Endothelial cell of umbilical vein (primary cell): ENCODE measurements at regions not wholly inside any gene's neighbourhood (a gene's known extent, or its start where the extent isn't known, plus 50 kb on each side); places are given as distances from the start of the nearest gene placed in this dataset.

Experiments
- BruUV-seq: library from RNA; stranded (reverse); fragments of 400-500 nt; replicated peaks from 2 replicates; lab custom pipeline; 2021; lab: Mats Ljungman, UMichigan
- CTCF ChIA-PET: fragments of 300-600, 350-600 bp; sonication (Branson Sonifier 250); formaldehyde crosslinking; loops from one replicate; lab custom pipeline; 2021; ENCODE audit warnings: antibody characterized with exemption, inconsistent platforms; lab: Charles Lee
- POLR2A ChIA-PET: fragments of 300-600, 350-600 bp; sonication (Branson Sonifier 250); formaldehyde crosslinking; loops from one replicate; lab custom pipeline; 2021; ENCODE audit warnings: antibody characterized with exemption, inconsistent platforms; lab: Charles Lee
- DNase-seq: peaks from one replicate; pipeline ENCODE4 v3.0.0-alpha.2; 2011; ENCODE audit warnings: low read depth, low spot score
- FAIRE-seq: peaks from 2 replicates; lab custom pipeline; 2011; peaks lifted over from hg19 to GRCh38; lab: Jason Lieb, UNC
- H2AFZ ChIP-seq: 2 replicates; pipeline ENCODE4 v1.6.0; 2012; ENCODE audit warnings: low read depth, low read length, control low read depth, inconsistent platforms
- H3K27ac ChIP-seq: 2 replicates; pipeline ENCODE4 v1.5.1; 2011; ENCODE audit warnings: low read depth, mild to moderate bottlenecking, control low read depth, low read length, moderate library complexity; ENCODE audit not compliant: insufficient read depth
- H3K27me3 ChIP-seq, 2 experiments: 2 replicates each; pipeline versions ENCODE4 v1.6.0 to v1.6.1; 2011; ENCODE audit warnings: low read length in 2 of 2, mixed read lengths in 1 of 2; ENCODE audit not compliant: control insufficient read depth in 2 of 2, insufficient read depth in 2 of 2
- H3K36me3 ChIP-seq, 2 experiments: 2 replicates in 1 of 2; 3 replicates in 1 of 2; pipeline ENCODE4 v1.5.1; 2011; ENCODE audit warnings: low read length in 2 of 2, mild to moderate bottlenecking in 1 of 2, moderate library complexity in 1 of 2; ENCODE audit not compliant: control insufficient read depth in 2 of 2, insufficient read depth in 2 of 2; ENCODE audit errors: extremely low read depth in 1 of 2
- H3K4me1 ChIP-seq: 3 replicates; pipeline ENCODE4 v1.5.1; 2011; ENCODE audit warnings: mild to moderate bottlenecking, low read length; ENCODE audit not compliant: control insufficient read depth, insufficient read depth; ENCODE audit errors: extremely low read depth
- H3K4me2 ChIP-seq: 2 replicates; pipeline ENCODE4 v1.6.1; 2011; ENCODE audit warnings: low read length, control low read depth, mixed read lengths; ENCODE audit not compliant: insufficient read depth
- H3K4me3 ChIP-seq, 3 experiments: fragments of 200-600 bp in 1 of 3; sonication (generic), shearing (Covaris generic) in 1 of 3; replicated peaks in 1 of 3; 2 replicates each; pipeline ENCODE4 v1.5.1; 2011 to 2016; ENCODE audit warnings: control low read depth in 3 of 3, low read length in 3 of 3, mild to moderate bottlenecking in 2 of 3, inconsistent platforms in 1 of 3, low read depth in 1 of 3, moderate library complexity in 1 of 3; ENCODE audit not compliant: insufficient read depth in 1 of 3
- H3K79me2 ChIP-seq: 2 replicates; pipeline ENCODE4 v1.6.0; 2012; ENCODE audit warnings: low read length, inconsistent platforms; ENCODE audit not compliant: control insufficient read depth, insufficient read depth
- H3K9ac ChIP-seq: replicated peaks from 2 replicates; pipeline ENCODE3; 2011; ENCODE audit warnings: low read length, control low read depth; ENCODE audit not compliant: insufficient read depth; ENCODE audit errors: extremely low read depth
- H3K9me1 ChIP-seq: replicated peaks from 3 replicates; pipeline ENCODE4 v1.6.0; 2011; ENCODE audit warnings: mild to moderate bottlenecking, low read length; ENCODE audit not compliant: control insufficient read depth, insufficient read depth; ENCODE audit errors: extremely low read depth
- H3K9me3 ChIP-seq: replicated peaks from 2 replicates; pipeline ENCODE4 v1.5.1; 2012; ENCODE audit warnings: low read length, inconsistent platforms; ENCODE audit not compliant: control insufficient read depth, insufficient read depth
- H4K20me1 ChIP-seq: replicated peaks from 2 replicates; pipeline ENCODE3; 2011; ENCODE audit warnings: mild to moderate bottlenecking, low read length; ENCODE audit not compliant: control insufficient read depth, insufficient read depth; ENCODE audit errors: extremely low read depth
- EZH2 ChIP-seq: IDR thresholded peaks from 2 replicates; pipeline ENCODE4 v1.6.1; 2012; ENCODE audit warnings: borderline replicate concordance, low read depth, mild to moderate bottlenecking, moderate library complexity, low read length, inconsistent platforms; ENCODE audit not compliant: severe bottlenecking
- FOS ChIP-seq: IDR thresholded peaks from 2 replicates; pipeline ENCODE4 v1.6.1; 2011; ENCODE audit warnings: mild to moderate bottlenecking, low read length, moderate library complexity, borderline replicate concordance; ENCODE audit not compliant: insufficient read depth
- GATA2 ChIP-seq: IDR thresholded peaks from 2 replicates; pipeline ENCODE4 v1.7.0; 2011; ENCODE audit warnings: low read depth, mild to moderate bottlenecking, moderate library complexity, mixed read lengths, low read length; ENCODE audit not compliant: insufficient read length, insufficient read depth
- JUN ChIP-seq: IDR thresholded peaks from 2 replicates; pipeline ENCODE4 v1.6.1; 2011; ENCODE audit warnings: borderline replicate concordance, low read depth; ENCODE audit not compliant: insufficient read length, insufficient read depth
- MYC ChIP-seq: IDR thresholded peaks from one replicate; pipeline ENCODE4 v1.6.1; 2011; ENCODE audit warnings: mild to moderate bottlenecking, low read depth, low read length
- POLR2A ChIP-seq: IDR thresholded peaks from 2 replicates; pipeline ENCODE4 v1.6.1; 2012; ENCODE audit warnings: low read depth, mild to moderate bottlenecking, control low read depth, low read length
- POLR2AphosphoS5 ChIP-seq: IDR thresholded peaks from 2 replicates; pipeline ENCODE4 v1.6.1; 2012; ENCODE audit warnings: low read depth, mild to moderate bottlenecking, control low read depth, low read length, moderate library complexity; ENCODE audit not compliant: insufficient read depth
- dilution Hi-C: fragments of 300-500 bp; cut with MboI; formaldehyde crosslinking; loops from one replicate; pipeline ENCODE4 v1.15.0; 2019; ENCODE audit warnings: low sequenced_read_pairs; ENCODE audit not compliant: extremely low pct_ligation_motif_present
- intact Hi-C: fragments of 100-400 bp; cut with micrococcal nuclease; formaldehyde crosslinking; loops from one replicate; pipeline ENCODE4 v1.10.0; 2022
- TF ChIP-seq, protein P1 (sequence below), 2 donors: IDR thresholded peaks; 1 replicate in 1 of 2; 2 replicates in 1 of 2; pipeline ENCODE4 v1.5.1; 2011; ENCODE audit warnings: low read length in 2 of 2, mild to moderate bottlenecking in 2 of 2, moderate library complexity in 2 of 2, control low read depth in 1 of 2, inconsistent platforms in 1 of 2, low read depth in 1 of 2; ENCODE audit not compliant: insufficient read depth in 1 of 2; ENCODE audit errors: extremely low read depth in 1 of 2
- TF ChIP-seq, protein P2 (sequence below): IDR thresholded peaks from 2 replicates; pipeline ENCODE4 v1.6.1; 2011; ENCODE audit not compliant: insufficient read depth, insufficient read length

DNA sequence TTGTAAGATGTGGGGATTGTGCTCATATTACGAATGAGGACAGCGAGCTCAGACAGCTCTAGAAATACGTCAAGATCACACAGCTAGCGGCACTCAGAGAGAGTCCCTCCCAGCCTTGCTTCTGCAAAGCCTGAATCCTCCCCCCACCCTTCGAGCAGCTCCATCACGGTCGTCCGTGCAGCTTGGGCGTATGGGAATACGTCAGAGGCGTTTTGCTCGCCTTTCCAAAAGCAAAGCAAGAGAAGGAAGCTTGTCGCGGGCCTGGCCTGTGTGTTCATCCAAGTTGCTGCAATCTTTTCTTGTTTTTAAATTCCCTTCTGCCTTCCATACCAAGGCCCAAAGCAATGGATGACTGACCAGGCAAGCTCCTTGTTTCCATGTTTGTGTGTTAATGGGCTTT lies 125.5 kb upstream of the IRF2BP2 start:
- dilution Hi-C loops: loop anchor here (25.0 kb wide), 1 partner anchor 102 kb away; no protein-coding TSS in a partner anchor
- no peak overlapping the region for H3K4me2 ChIP-seq
- H3K36me3 ChIP-seq: no peaks in the 10 kb centered on the region
- ChIA-PET POLR2A (no interaction called here), CTCF (interaction anchor here (0.8 kb wide), 1 partner anchor 349 kb away, joined by 3 read pairs; no protein-coding TSS in a partner anchor)
- H3K9me1 ChIP-seq: no peaks in the 10 kb centered on the region
- H3K9me3 ChIP-seq: no peaks in the 10 kb centered on the region
- FAIRE-seq: no peak
- no peak overlapping the region for H3K4me3 ChIP-seq
- no peak for TF ChIP-seq EZH2
- TF ChIP-seq POLR2AphosphoS5: no peak
- TF ChIP-seq, protein P1, sequence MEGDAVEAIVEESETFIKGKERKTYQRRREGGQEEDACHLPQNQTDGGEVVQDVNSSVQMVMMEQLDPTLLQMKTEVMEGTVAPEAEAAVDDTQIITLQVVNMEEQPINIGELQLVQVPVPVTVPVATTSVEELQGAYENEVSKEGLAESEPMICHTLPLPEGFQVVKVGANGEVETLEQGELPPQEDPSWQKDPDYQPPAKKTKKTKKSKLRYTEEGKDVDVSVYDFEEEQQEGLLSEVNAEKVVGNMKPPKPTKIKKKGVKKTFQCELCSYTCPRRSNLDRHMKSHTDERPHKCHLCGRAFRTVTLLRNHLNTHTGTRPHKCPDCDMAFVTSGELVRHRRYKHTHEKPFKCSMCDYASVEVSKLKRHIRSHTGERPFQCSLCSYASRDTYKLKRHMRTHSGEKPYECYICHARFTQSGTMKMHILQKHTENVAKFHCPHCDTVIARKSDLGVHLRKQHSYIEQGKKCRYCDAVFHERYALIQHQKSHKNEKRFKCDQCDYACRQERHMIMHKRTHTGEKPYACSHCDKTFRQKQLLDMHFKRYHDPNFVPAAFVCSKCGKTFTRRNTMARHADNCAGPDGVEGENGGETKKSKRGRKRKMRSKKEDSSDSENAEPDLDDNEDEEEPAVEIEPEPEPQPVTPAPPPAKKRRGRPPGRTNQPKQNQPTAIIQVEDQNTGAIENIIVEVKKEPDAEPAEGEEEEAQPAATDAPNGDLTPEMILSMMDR (IDR thresholded peaks at IDR 0.05; ENCODE audit: extremely low read depth in 1 of 2, insufficient read depth in 1 of 2, low read depth in 1 of 2, low read length in 2 of 2): no peak
- no peak for TF ChIP-seq JUN
- no peak for TF ChIP-seq POLR2A
- no peak for TF ChIP-seq FOS
- TF ChIP-seq, protein P2, sequence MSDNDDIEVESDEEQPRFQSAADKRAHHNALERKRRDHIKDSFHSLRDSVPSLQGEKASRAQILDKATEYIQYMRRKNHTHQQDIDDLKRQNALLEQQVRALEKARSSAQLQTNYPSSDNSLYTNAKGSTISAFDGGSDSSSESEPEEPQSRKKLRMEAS: no peak
- no peak for TF ChIP-seq MYC
- TF ChIP-seq GATA2: no peak
- DNase-seq: no peak
- H3K9ac ChIP-seq: no peak overlapping the region
- H3K4me1 ChIP-seq: peaks cover 12% of the 10 kb centered on the region
- H3K27ac ChIP-seq: no peak overlapping the region
- no peak overlapping the region for H2AFZ ChIP-seq
- H4K20me1 ChIP-seq: no peaks in the 10 kb centered on the region
- no peaks in the 10 kb centered on the region for H3K27me3 ChIP-seq
- H3K79me2 ChIP-seq: no peaks in the 10 kb centered on the region
- no TSS peak for BruUV-seq
- intact Hi-C loops: no loop called here
